H1 (cell line): ENCODE measurements at regions not wholly inside any gene's neighbourhood (a gene's known extent, or its start where the extent isn't known, plus 50 kb on each side); places are given as distances from the start of the nearest gene placed in this dataset.

ENCODE experiments used
- CTCF ChIA-PET: fragments of 300-600 bp; sonication (Branson Sonifier 250); formaldehyde crosslinking; loops from one replicate; lab custom pipeline; 2021; ENCODE audit not compliant: partially characterized antibody; lab: Charles Lee
- POLR2A ChIA-PET: fragments of 300-600 bp; sonication (Branson Sonifier 250); formaldehyde crosslinking; loops from one replicate; lab custom pipeline; 2021; ENCODE audit warnings: inconsistent platforms; ENCODE audit not compliant: partially characterized antibody; lab: Charles Lee
- DNase-seq, 2 experiments: peaks; one replicate each; pipeline versions ENCODE4 v3.0.0 to v3.0.0-alpha.2; 2010 to 2022; ENCODE audit warnings: low spot score in 2 of 2, low read depth in 1 of 2, mixed read lengths in 1 of 2
- FAIRE-seq: peaks from 2 replicates; lab custom pipeline; 2011; peaks lifted over from hg19 to GRCh38; lab: Jason Lieb, UNC
- H2AFZ ChIP-seq: 2 replicates; pipeline ENCODE4 v1.8.1; 2012; ENCODE audit warnings: low read length, inconsistent platforms
- H2AK5ac ChIP-seq: 2 replicates; pipeline ENCODE4 v1.6.1; 2013; ENCODE audit warnings: low read depth, low read length
- H2BK120ac ChIP-seq: replicated peaks from 2 replicates; pipeline ENCODE3; 2013; ENCODE audit warnings: low read depth, low read length, inconsistent platforms
- H2BK12ac ChIP-seq: 2 replicates; pipeline ENCODE4 v1.6.1; 2013; ENCODE audit warnings: low read depth, low read length
- H2BK15ac ChIP-seq: 2 replicates; pipeline ENCODE4 v1.6.1; 2013; ENCODE audit warnings: low read length
- H2BK20ac ChIP-seq: 2 replicates; pipeline ENCODE4 v1.6.1; 2013; ENCODE audit warnings: low read length
- H2BK5ac ChIP-seq: 2 replicates; pipeline ENCODE4 v1.6.1; 2013; ENCODE audit warnings: low read depth, low read length
- H3K14ac ChIP-seq: 2 replicates; pipeline ENCODE4 v1.6.1; 2013; ENCODE audit warnings: inconsistent platforms; ENCODE audit not compliant: insufficient read length
- H3K18ac ChIP-seq: 2 replicates; pipeline ENCODE4 v1.6.1; 2013; ENCODE audit warnings: low read length; ENCODE audit errors: extremely low read depth
- H3K23ac ChIP-seq: 2 replicates; pipeline ENCODE4 v1.6.1; 2013; ENCODE audit warnings: inconsistent platforms; ENCODE audit not compliant: insufficient read length
- H3K23me2 ChIP-seq: 2 replicates; pipeline ENCODE4 v1.6.1; 2013; ENCODE audit warnings: low read depth, low read length
- H3K27ac ChIP-seq: 2 replicates; pipeline ENCODE4 v1.6.1; 2011; ENCODE audit warnings: low read depth, low read length, inconsistent platforms
- H3K27me3 ChIP-seq, 4 experiments: replicated peaks in 1 of 4; 1 replicate in 1 of 4; 2 replicates in 3 of 4; pipeline versions ENCODE4 v1.6.1 to v1.8.1; 2011 to 2013; ENCODE audit warnings: low read length in 3 of 4, mild to moderate bottlenecking in 3 of 4, inconsistent platforms in 2 of 4, mixed read lengths in 2 of 4, moderate library complexity in 1 of 4; ENCODE audit not compliant: control insufficient read depth in 3 of 4, insufficient read depth in 3 of 4; ENCODE audit errors: extremely low read depth in 1 of 4
- H3K36me3 ChIP-seq, 4 experiments: 2 replicates each; pipeline versions ENCODE4 v1.6.1 to v1.8.1; 2011 to 2013; ENCODE audit warnings: mild to moderate bottlenecking in 4 of 4, low read length in 3 of 4, moderate library complexity in 2 of 4, control low read depth in 1 of 4, inconsistent platforms in 1 of 4; ENCODE audit not compliant: insufficient read depth in 4 of 4, control insufficient read depth in 2 of 4
- H3K4ac ChIP-seq: replicated peaks from 2 replicates; pipeline ENCODE3; 2013; ENCODE audit warnings: low read length, low read depth, mixed read lengths, inconsistent platforms; ENCODE audit not compliant: insufficient read length
- H3K4me1 ChIP-seq, 4 experiments: replicated peaks in 1 of 4; 1 replicate in 1 of 4; 2 replicates in 3 of 4; pipeline versions ENCODE4 v1.6.1 to v1.8.1; 2011 to 2013; ENCODE audit warnings: low read length in 3 of 4, inconsistent platforms in 2 of 4, mixed read lengths in 1 of 4; ENCODE audit not compliant: insufficient read depth in 4 of 4, control insufficient read depth in 3 of 4
- H3K4me2 ChIP-seq, 2 experiments: 2 replicates each; pipeline versions ENCODE4 v1.6.1 to v1.8.1; 2011 to 2013; ENCODE audit warnings: low read depth in 2 of 2, low read length in 2 of 2, control low read depth in 1 of 2, inconsistent platforms in 1 of 2, mild to moderate bottlenecking in 1 of 2; ENCODE audit not compliant: insufficient read depth in 1 of 2
- H3K4me3 ChIP-seq, 4 experiments: fragments of 200-600, 300-600 bp in 1 of 4; sonication (generic), shearing (Covaris generic), sonication (Bioruptor Twin) in 1 of 4; 2 replicates each; pipeline versions ENCODE4 v1.5.1 to v1.8.1; 2011 to 2016; ENCODE audit warnings: low read length in 4 of 4, low read depth in 3 of 4, control low read depth in 2 of 4, inconsistent platforms in 2 of 4, mild to moderate bottlenecking in 2 of 4, mixed read lengths in 1 of 4, moderate library complexity in 1 of 4; ENCODE audit not compliant: insufficient read depth in 2 of 4; ENCODE audit errors: extremely low read depth in 1 of 4
- H3K56ac ChIP-seq: replicated peaks from 2 replicates; pipeline ENCODE3; 2013; ENCODE audit warnings: low read depth, mild to moderate bottlenecking, mixed read lengths, low read length, inconsistent platforms; ENCODE audit not compliant: insufficient read length
- H3K79me1 ChIP-seq: 2 replicates; pipeline ENCODE4 v1.6.1; 2013; ENCODE audit warnings: low read depth, low read length, control low read depth
- H3K79me2 ChIP-seq, 2 experiments: 2 replicates each; pipeline versions ENCODE4 v1.6.1 to v1.8.1; 2012 to 2013; ENCODE audit warnings: low read length in 2 of 2, mild to moderate bottlenecking in 2 of 2, inconsistent platforms in 1 of 2; ENCODE audit not compliant: insufficient read depth in 2 of 2, control insufficient read depth in 1 of 2
- H3K9ac ChIP-seq, 4 experiments: replicated peaks in 1 of 4; 1 replicate in 1 of 4; 2 replicates in 3 of 4; pipeline versions ENCODE4 v1.6.1 to v1.8.1; 2011 to 2013; ENCODE audit warnings: low read depth in 3 of 4, low read length in 3 of 4, control low read depth in 2 of 4, mild to moderate bottlenecking in 2 of 4, moderate library complexity in 2 of 4, inconsistent platforms in 1 of 4; ENCODE audit errors: extremely low read depth in 1 of 4
- H3K9me3 ChIP-seq, 2 experiments: 2 replicates each; pipeline versions ENCODE4 v1.6.1 to v1.8.1; 2012 to 2013; ENCODE audit warnings: mild to moderate bottlenecking in 2 of 2, moderate library complexity in 2 of 2, control low read depth in 1 of 2, inconsistent platforms in 1 of 2, low read depth in 1 of 2, low read length in 1 of 2, mixed read lengths in 1 of 2; ENCODE audit not compliant: insufficient read depth in 2 of 2
- H4K20me1 ChIP-seq, 2 experiments: replicated peaks in 1 of 2; 2 replicates each; pipeline versions ENCODE3 to v1.8.1; 2011 to 2013; ENCODE audit warnings: inconsistent platforms in 2 of 2, low read length in 2 of 2, mild to moderate bottlenecking in 1 of 2; ENCODE audit not compliant: insufficient read depth in 2 of 2, control insufficient read depth in 1 of 2
- H4K5ac ChIP-seq: 2 replicates; pipeline ENCODE4 v1.6.1; 2013; ENCODE audit warnings: low read length, low read depth, mixed read lengths, inconsistent platforms; ENCODE audit not compliant: insufficient read length
- H4K8ac ChIP-seq: 2 replicates; pipeline ENCODE4 v1.8.0; 2013; ENCODE audit warnings: mild to moderate bottlenecking, moderate library complexity, low read length, inconsistent platforms; ENCODE audit not compliant: insufficient read depth; ENCODE audit errors: extremely low read depth
- H4K91ac ChIP-seq: replicated peaks from 2 replicates; pipeline ENCODE3; 2013; ENCODE audit warnings: low read length, mixed read lengths, inconsistent platforms; ENCODE audit not compliant: insufficient read length
- EP300 ChIP-seq, 2 experiments: IDR thresholded peaks; 1 replicate in 1 of 2; 2 replicates in 1 of 2; pipeline ENCODE4 v1.6.1; 2011 to 2012; ENCODE audit warnings: low read depth in 2 of 2, low read length in 2 of 2, mild to moderate bottlenecking in 2 of 2, borderline replicate concordance in 1 of 2, inconsistent platforms in 1 of 2, moderate library complexity in 1 of 2
- EZH2 ChIP-seq: fragments of 200-600 bp; sonication (generic); IDR thresholded peaks from 2 replicates; pipeline ENCODE4 v1.7.1; 2012; ENCODE audit warnings: low read depth, mild to moderate bottlenecking, moderate library complexity, low read length, inconsistent platforms; ENCODE audit not compliant: severe bottlenecking
- GTF2F1 ChIP-seq: IDR thresholded peaks from 2 replicates; pipeline ENCODE4 v1.6.1; 2012; ENCODE audit warnings: low read depth, low read length, improper control_type of control experiment, borderline replicate concordance
- HDAC2 ChIP-seq, 2 experiments: fragments of 300-600 bp in 1 of 2; sonication (generic) in 1 of 2; IDR thresholded peaks; 2 replicates each; pipeline ENCODE4 v1.6.1; 2011 to 2012; ENCODE audit warnings: low read depth in 2 of 2, low read length in 2 of 2, mild to moderate bottlenecking in 2 of 2, moderate library complexity in 2 of 2, borderline replicate concordance in 1 of 2, inconsistent platforms in 1 of 2
- JUN ChIP-seq: IDR thresholded peaks from 2 replicates; pipeline ENCODE4 v1.6.1; 2011; ENCODE audit warnings: low read depth, mild to moderate bottlenecking, improper control_type of control experiment, low read length
- PHF8 ChIP-seq: fragments of 200-600 bp; sonication (generic); conservative IDR thresholded peaks from 2 replicates; pipeline ENCODE4 v1.7.1; 2012; ENCODE audit warnings: low read depth, mild to moderate bottlenecking, inconsistent platforms, low read length, moderate library complexity
- RNF2 ChIP-seq: fragments of 200-900, 300-1000 bp; sonication (generic); IDR thresholded peaks from 2 replicates; pipeline ENCODE4 v1.7.1; 2016; ENCODE audit warnings: borderline replicate concordance, low read depth, mild to moderate bottlenecking, antibody characterized with exemption, low read length; ENCODE audit not compliant: poor library complexity, severe bottlenecking; ENCODE audit errors: missing control alignments
- SAP30 ChIP-seq: fragments of 300-600 bp; sonication (generic); IDR thresholded peaks from 2 replicates; pipeline ENCODE4 v1.7.1; 2012; ENCODE audit warnings: low read length, moderate library complexity, mild to moderate bottlenecking, inconsistent platforms; ENCODE audit not compliant: insufficient read depth, insufficient replicate concordance
- SRF ChIP-seq: IDR thresholded peaks from 2 replicates; pipeline ENCODE4 v1.6.1; 2011; ENCODE audit warnings: mild to moderate bottlenecking, low read depth, low read length, moderate library complexity
- TAF1 ChIP-seq: IDR thresholded peaks from 2 replicates; pipeline ENCODE4 v1.6.1; 2011; ENCODE audit warnings: mild to moderate bottlenecking, low read depth, low read length
- WGBS, 2 experiments: shearing (Covaris generic) in 1 of 2; methylation state at CpG; one replicate each; pipeline versions ENCODE4 v1.1.6 to v1.1.7; 2013 to 2015; ENCODE audit warnings: low lambda C conversion rate in 2 of 2, mixed read lengths in 2 of 2, inconsistent platforms in 1 of 2, low coverage in 1 of 2, missing lambda C conversion rate in 1 of 2; ENCODE audit not compliant: insufficient replicate concordance in 2 of 2, insufficient coverage in 1 of 2, insufficient read length in 1 of 2; ENCODE audit errors: extremely low coverage in 1 of 2, missing lambda C conversion rate in 1 of 2; 5-methylcytosine and 5-hydroxymethylcytosine counted together
- TF ChIP-seq, protein P1 (sequence below): IDR thresholded peaks from 2 replicates; pipeline ENCODE4 v1.6.1; 2012; ENCODE audit warnings: inconsistent platforms
- TF ChIP-seq, protein P2 (sequence below): IDR thresholded peaks from 2 replicates; pipeline ENCODE4 v1.6.1; 2011; ENCODE audit warnings: low read length, improper control_type of control experiment

GRCh38 chr6:113491376-113491775 lies 365.8 kb upstream of the MARCKS start:
- H3K56ac ChIP-seq: no peak overlapping the region
- H3K36me3 ChIP-seq: no peaks in the 10 kb centered on the region
- H3K14ac ChIP-seq: no peak overlapping the region
- H2BK20ac ChIP-seq: no peak overlapping the region
- CTCF ChIA-PET: interaction anchor here (1.2 kb wide), 1 partner anchor 284 kb away, joined by 3 read pairs; no protein-coding TSS in a partner anchor
- no peak overlapping the region for H3K4me2 ChIP-seq
- DNase-seq: no peak
- H3K4me1 ChIP-seq: no peaks in the 10 kb centered on the region
- H4K8ac ChIP-seq: no peak overlapping the region
- H3K18ac ChIP-seq: no peak overlapping the region
- no peak overlapping the region for H2AFZ ChIP-seq
- no peak overlapping the region for H2AK5ac ChIP-seq
- no peaks in the 10 kb centered on the region for H3K79me2 ChIP-seq
- H2BK15ac ChIP-seq: no peak overlapping the region
- H2BK5ac ChIP-seq: no peak overlapping the region
- no peak overlapping the region for H3K4ac ChIP-seq
- POLR2A ChIA-PET: interaction anchor here (0.6 kb wide), 1 partner anchor 379 kb away, joined by 3 read pairs; no protein-coding TSS in a partner anchor
- H3K23ac ChIP-seq: no peak overlapping the region
- no peaks in the 10 kb centered on the region for H3K79me1 ChIP-seq
- H4K20me1 ChIP-seq: no peaks in the 10 kb centered on the region
- H2BK12ac ChIP-seq: no peak overlapping the region
- no peak overlapping the region for H4K5ac ChIP-seq
- no peaks in the 10 kb centered on the region for H3K9me3 ChIP-seq
- WGBS, 2 experiments: 89% methylated on average over 3 of the region's 3 CpGs; no CpG with 5 or more reads in 1 of the 2 experiments
- FAIRE-seq: no peak
- no peak overlapping the region for H2BK120ac ChIP-seq
- H4K91ac ChIP-seq: no peak overlapping the region
- H3K4me3 ChIP-seq: no peak overlapping the region
- no peak overlapping the region for H3K27ac ChIP-seq
- no peak overlapping the region for H3K9ac ChIP-seq
- no peaks in the 10 kb centered on the region for H3K23me2 ChIP-seq
- no peaks in the 10 kb centered on the region for H3K27me3 ChIP-seq
- TF ChIP-seq GTF2F1 (no peak), RNF2 (no peak), SRF (no peak), EP300 (IDR thresholded peaks at IDR 0.05; ENCODE audit: borderline replicate concordance in 1 of 2, low read depth in 2 of 2, low read length in 2 of 2) (no peak), SAP30 (no peak), HDAC2 (IDR thresholded peaks at IDR 0.05; ENCODE audit: borderline replicate concordance in 1 of 2, low read depth in 2 of 2, low read length in 2 of 2) (no peak), PHF8 (no peak), TAF1 (no peak), JUN (no peak), EZH2 (no peak)
- TF ChIP-seq, protein P1, sequence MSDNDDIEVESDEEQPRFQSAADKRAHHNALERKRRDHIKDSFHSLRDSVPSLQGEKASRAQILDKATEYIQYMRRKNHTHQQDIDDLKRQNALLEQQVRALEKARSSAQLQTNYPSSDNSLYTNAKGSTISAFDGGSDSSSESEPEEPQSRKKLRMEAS: no peak
- TF ChIP-seq, protein P2, sequence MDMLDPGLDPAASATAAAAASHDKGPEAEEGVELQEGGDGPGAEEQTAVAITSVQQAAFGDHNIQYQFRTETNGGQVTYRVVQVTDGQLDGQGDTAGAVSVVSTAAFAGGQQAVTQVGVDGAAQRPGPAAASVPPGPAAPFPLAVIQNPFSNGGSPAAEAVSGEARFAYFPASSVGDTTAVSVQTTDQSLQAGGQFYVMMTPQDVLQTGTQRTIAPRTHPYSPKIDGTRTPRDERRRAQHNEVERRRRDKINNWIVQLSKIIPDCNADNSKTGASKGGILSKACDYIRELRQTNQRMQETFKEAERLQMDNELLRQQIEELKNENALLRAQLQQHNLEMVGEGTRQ: no peak
